Panc1 (cell line): ENCODE measurements at regions not wholly inside any gene's neighbourhood (a gene's known extent, or its start where the extent isn't known, plus 50 kb on each side); places are given as distances from the start of the nearest gene placed in this dataset.

Source experiments
- ATAC-seq: fragments of 200-7000 bp; cut with Tn5 transposase; 2 replicates; pipeline ENCODE4 v1.9.1; 2020; ENCODE audit warnings: mild to moderate bottlenecking, moderate library complexity
- BruUV-seq: library from RNA; stranded (reverse); fragments of 400-500 nt; replicated peaks from 2 replicates; lab custom pipeline; 2021; lab: Mats Ljungman, UMichigan
- CTCF ChIA-PET: fragments of 300-600 bp; sonication (Branson Sonifier 250); formaldehyde crosslinking; loops from one replicate; lab custom pipeline; 2022; ENCODE audit warnings: antibody characterized with exemption; lab: Charles Lee
- POLR2A ChIA-PET: fragments of 300-600 bp; sonication (Branson Sonifier 250); formaldehyde crosslinking; loops from one replicate; lab custom pipeline; 2022; ENCODE audit warnings: antibody characterized with exemption; lab: Charles Lee
- DNase-seq: peaks from one replicate; pipeline ENCODE4 v3.0.0-alpha.2; 2010; ENCODE audit warnings: low read depth, low spot score
- H3K27ac ChIP-seq: 2 replicates; pipeline ENCODE4 v1.5.1; 2011; ENCODE audit warnings: mild to moderate bottlenecking, low read length, inconsistent platforms
- H3K27me3 ChIP-seq: fragments of 200-500 bp; sonication (Bioruptor generic); 2 replicates; pipeline ENCODE4 v1.6.0; 2014; ENCODE audit warnings: low read length, inconsistent platforms; ENCODE audit not compliant: control insufficient read depth, insufficient read depth
- H3K36me3 ChIP-seq: fragments of 200-500 bp; sonication (Bioruptor generic); 2 replicates; pipeline ENCODE4 v1.5.1; 2014; ENCODE audit warnings: inconsistent platforms, mild to moderate bottlenecking, low read length, moderate library complexity; ENCODE audit not compliant: control insufficient read depth, insufficient read depth
- H3K4me1 ChIP-seq: 2 replicates; pipeline ENCODE4 v1.5.1; 2011; ENCODE audit warnings: inconsistent platforms, mild to moderate bottlenecking, low read length, moderate library complexity; ENCODE audit not compliant: control insufficient read depth, insufficient read depth
- H3K4me3 ChIP-seq, 2 experiments: 2 replicates each; pipeline ENCODE4 v1.5.1; 2011 to 2012; ENCODE audit warnings: low read depth in 2 of 2, low read length in 2 of 2, mild to moderate bottlenecking in 2 of 2, inconsistent platforms in 1 of 2, moderate library complexity in 1 of 2
- H3K9me3 ChIP-seq: fragments of 200-500 bp; sonication (Bioruptor generic); 2 replicates; pipeline ENCODE4 v1.5.1; 2014; ENCODE audit warnings: low read depth, mild to moderate bottlenecking, inconsistent platforms, low read length, moderate library complexity; ENCODE audit not compliant: control insufficient read depth, insufficient read depth
- POLR2AphosphoS5 ChIP-seq: IDR thresholded peaks from 2 replicates; pipeline ENCODE4 v1.6.1; 2012; ENCODE audit warnings: mild to moderate bottlenecking, low read depth, low read length, moderate library complexity
- SIN3A ChIP-seq: IDR thresholded peaks from 2 replicates; pipeline ENCODE4 v1.6.1; 2012; ENCODE audit warnings: low read depth, mild to moderate bottlenecking, low read length, moderate library complexity, borderline replicate concordance; ENCODE audit not compliant: insufficient read depth
- TCF7L2 ChIP-seq: IDR thresholded peaks from 2 replicates; pipeline ENCODE4 v1.6.1; 2011; ENCODE audit warnings: mild to moderate bottlenecking, low read depth, low read length, inconsistent platforms
- in situ Hi-C: cut with HindIII; loops from 2 replicates; pipeline ENCODE4 v1.10.0; 2016; ENCODE audit warnings: low sequenced_read_pairs, low pct_unique_long_range_greater_than_20kb
- intact Hi-C: fragments of 100-400 bp; cut with micrococcal nuclease; formaldehyde crosslinking; loops from one replicate; pipeline ENCODE4 v1.10.0; 2022; ENCODE audit not compliant: unreplicated experiment
- TF ChIP-seq, protein P1 (sequence below): fragments of 450-650 bp; IDR thresholded peaks from 2 replicates; pipeline ENCODE4 v1.5.1; 2017; ENCODE audit warnings: mild to moderate bottlenecking
- TF ChIP-seq, protein P2 (sequence below), 2 experiments: IDR thresholded peaks; 2 replicates each; pipeline ENCODE4 v1.6.1; 2011 to 2012; ENCODE audit warnings: low read depth in 2 of 2, control low read depth in 1 of 2, low read length in 1 of 2, mild to moderate bottlenecking in 1 of 2, moderate library complexity in 1 of 2; ENCODE audit not compliant: insufficient read depth in 1 of 2

DNA sequence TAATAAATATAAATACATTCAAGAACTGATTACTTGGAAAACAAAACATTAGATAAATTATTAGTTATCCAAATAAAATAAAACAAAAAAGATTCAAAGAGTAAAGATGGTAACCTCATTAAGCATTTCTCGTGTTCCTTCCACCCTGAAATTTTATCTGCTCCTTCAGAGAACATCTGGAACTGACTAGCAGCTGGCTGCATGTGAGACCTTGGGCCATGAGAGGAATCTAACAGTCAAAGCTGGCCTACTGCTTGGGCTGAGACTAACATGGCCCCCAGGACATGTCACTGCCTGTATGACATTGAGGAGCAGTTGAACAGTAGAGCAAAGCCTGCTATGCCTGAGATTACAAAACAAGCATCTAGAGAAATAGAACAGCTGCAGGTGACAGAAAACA is 208.5 kb upstream of the ZSWIM2 start:
- in situ Hi-C loops (no loop called here), intact Hi-C loops (no loop called here)
- POLR2A ChIA-PET: no interaction called here

DNA sequence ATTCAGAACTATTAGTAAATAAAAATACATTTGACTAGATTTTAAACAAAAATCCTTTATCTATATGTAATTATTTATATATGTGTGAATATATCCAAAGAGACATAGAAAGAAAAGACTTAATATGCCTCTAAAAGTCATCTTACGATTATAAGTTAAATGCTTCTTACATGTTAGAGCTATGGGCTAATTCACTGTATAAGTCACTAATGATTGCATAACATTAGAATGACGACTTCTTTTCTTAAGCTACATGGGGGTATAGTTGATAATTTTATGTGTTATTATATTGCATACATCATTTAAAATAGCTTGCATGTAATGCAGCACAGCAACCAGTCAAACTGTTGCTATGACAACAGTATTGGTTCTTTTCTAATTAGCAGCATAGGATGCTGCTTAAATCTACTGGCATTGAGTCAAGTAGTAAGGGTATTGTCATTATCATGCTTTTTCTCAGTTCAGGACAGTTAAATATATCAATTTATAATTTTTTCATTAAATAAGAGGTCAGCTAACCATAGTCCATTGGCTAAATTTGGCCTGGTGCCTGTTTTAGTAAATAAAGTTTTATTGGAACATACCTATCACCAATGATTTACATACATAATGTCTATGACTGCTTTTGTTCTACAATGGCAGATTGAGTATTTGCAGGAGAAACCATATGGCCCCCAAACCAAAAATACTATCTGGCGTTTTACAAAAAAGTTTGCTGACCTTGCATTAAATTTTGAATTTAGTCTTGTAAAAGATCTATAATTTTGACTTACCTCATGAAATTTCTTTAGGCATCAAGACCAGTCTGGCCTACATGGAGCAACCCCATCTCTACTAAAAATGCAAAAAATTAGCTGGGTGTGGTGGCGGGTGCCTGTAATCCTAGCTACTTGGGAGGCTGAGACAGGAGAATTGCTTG is 207.7 kb upstream of the ZSWIM2 start:
- POLR2A ChIA-PET: no interaction called here
- H3K9me3 ChIP-seq: no peaks in the 10 kb centered on the region
- CTCF ChIA-PET: no interaction called here
- in situ Hi-C loops (no loop called here), intact Hi-C loops (no loop called here)
- no peak for TF ChIP-seq TCF7L2
- no peak for TF ChIP-seq SIN3A
- TF ChIP-seq, protein P1, sequence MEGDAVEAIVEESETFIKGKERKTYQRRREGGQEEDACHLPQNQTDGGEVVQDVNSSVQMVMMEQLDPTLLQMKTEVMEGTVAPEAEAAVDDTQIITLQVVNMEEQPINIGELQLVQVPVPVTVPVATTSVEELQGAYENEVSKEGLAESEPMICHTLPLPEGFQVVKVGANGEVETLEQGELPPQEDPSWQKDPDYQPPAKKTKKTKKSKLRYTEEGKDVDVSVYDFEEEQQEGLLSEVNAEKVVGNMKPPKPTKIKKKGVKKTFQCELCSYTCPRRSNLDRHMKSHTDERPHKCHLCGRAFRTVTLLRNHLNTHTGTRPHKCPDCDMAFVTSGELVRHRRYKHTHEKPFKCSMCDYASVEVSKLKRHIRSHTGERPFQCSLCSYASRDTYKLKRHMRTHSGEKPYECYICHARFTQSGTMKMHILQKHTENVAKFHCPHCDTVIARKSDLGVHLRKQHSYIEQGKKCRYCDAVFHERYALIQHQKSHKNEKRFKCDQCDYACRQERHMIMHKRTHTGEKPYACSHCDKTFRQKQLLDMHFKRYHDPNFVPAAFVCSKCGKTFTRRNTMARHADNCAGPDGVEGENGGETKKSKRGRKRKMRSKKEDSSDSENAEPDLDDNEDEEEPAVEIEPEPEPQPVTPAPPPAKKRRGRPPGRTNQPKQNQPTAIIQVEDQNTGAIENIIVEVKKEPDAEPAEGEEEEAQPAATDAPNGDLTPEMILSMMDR: no peak
- TF ChIP-seq POLR2AphosphoS5: no peak
- TF ChIP-seq, protein P2, sequence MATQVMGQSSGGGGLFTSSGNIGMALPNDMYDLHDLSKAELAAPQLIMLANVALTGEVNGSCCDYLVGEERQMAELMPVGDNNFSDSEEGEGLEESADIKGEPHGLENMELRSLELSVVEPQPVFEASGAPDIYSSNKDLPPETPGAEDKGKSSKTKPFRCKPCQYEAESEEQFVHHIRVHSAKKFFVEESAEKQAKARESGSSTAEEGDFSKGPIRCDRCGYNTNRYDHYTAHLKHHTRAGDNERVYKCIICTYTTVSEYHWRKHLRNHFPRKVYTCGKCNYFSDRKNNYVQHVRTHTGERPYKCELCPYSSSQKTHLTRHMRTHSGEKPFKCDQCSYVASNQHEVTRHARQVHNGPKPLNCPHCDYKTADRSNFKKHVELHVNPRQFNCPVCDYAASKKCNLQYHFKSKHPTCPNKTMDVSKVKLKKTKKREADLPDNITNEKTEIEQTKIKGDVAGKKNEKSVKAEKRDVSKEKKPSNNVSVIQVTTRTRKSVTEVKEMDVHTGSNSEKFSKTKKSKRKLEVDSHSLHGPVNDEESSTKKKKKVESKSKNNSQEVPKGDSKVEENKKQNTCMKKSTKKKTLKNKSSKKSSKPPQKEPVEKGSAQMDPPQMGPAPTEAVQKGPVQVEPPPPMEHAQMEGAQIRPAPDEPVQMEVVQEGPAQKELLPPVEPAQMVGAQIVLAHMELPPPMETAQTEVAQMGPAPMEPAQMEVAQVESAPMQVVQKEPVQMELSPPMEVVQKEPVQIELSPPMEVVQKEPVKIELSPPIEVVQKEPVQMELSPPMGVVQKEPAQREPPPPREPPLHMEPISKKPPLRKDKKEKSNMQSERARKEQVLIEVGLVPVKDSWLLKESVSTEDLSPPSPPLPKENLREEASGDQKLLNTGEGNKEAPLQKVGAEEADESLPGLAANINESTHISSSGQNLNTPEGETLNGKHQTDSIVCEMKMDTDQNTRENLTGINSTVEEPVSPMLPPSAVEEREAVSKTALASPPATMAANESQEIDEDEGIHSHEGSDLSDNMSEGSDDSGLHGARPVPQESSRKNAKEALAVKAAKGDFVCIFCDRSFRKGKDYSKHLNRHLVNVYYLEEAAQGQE (IDR thresholded peaks at IDR 0.05; ENCODE audit: insufficient read depth in 1 of 2, low read depth in 2 of 2, low read length in 1 of 2): no peak
- DNase-seq (no peak), ATAC-seq (no peak)
- no peaks in the 10 kb centered on the region for H3K36me3 ChIP-seq
- no peaks in the 10 kb centered on the region for H3K4me1 ChIP-seq
- no TSS peak for BruUV-seq
- no peak overlapping the region for H3K27ac ChIP-seq
- H3K27me3 ChIP-seq: no peaks in the 10 kb centered on the region
- no peak overlapping the region for H3K4me3 ChIP-seq

More for the DNA sequence above, 208.5 kb upstream of the ZSWIM2 start:
- CTCF ChIA-PET: no interaction called here
- H3K4me1 ChIP-seq: no peaks in the 10 kb centered on the region
- no peaks in the 10 kb centered on the region for H3K36me3 ChIP-seq
- BruUV-seq: no TSS peak
- TF ChIP-seq TCF7L2 (no peak), POLR2AphosphoS5 (no peak), SIN3A (no peak)
- TF ChIP-seq, protein P2 (IDR thresholded peaks at IDR 0.05; ENCODE audit: insufficient read depth in 1 of 2, low read depth in 2 of 2, low read length in 1 of 2): no peak
- TF ChIP-seq, protein P1: no peak
- no peak overlapping the region for H3K27ac ChIP-seq
- DNase-seq: no peak
- no peak for ATAC-seq
- H3K9me3 ChIP-seq: no peaks in the 10 kb centered on the region
- H3K27me3 ChIP-seq: no peaks in the 10 kb centered on the region
- no peak overlapping the region for H3K4me3 ChIP-seq
